Smooth muscle cell (in vitro differentiated cells): ENCODE measurements at regions not wholly inside any gene's neighbourhood (a gene's known extent, or its start where the extent isn't known, plus 50 kb on each side); places are given as distances from the start of the nearest gene placed in this dataset.

Source experiments
- DNase-seq: peaks from one replicate; lab custom pipeline; 2025; ENCODE audit not compliant: unreplicated experiment; lab: John Stamatoyannopoulos, UW
- H2AFZ ChIP-seq: fragments of 200-600 bp; sonication (generic); 2 replicates; pipeline ENCODE4 v1.6.0; 2016; ENCODE audit warnings: antibody characterized with exemption, low read depth, mild to moderate bottlenecking
- H3F3A ChIP-seq: fragments of 200-600 bp; sonication (generic); 2 replicates; pipeline ENCODE4 v1.6.0; 2017; ENCODE audit warnings: antibody characterized with exemption, low read depth
- H3K27ac ChIP-seq: fragments of 200-600 bp; sonication (generic); 2 replicates; pipeline ENCODE4 v1.5.1; 2016; ENCODE audit warnings: low read depth, mild to moderate bottlenecking
- H3K27me3 ChIP-seq: fragments of 200-600 bp; sonication (generic); 2 replicates; pipeline ENCODE4 v1.6.1; 2016; ENCODE audit warnings: low read depth, mild to moderate bottlenecking
- H3K36me3 ChIP-seq: fragments of 200-600 bp; sonication (generic); 2 replicates; pipeline ENCODE4 v1.5.1; 2016; ENCODE audit warnings: low read depth
- H3K4me1 ChIP-seq: fragments of 200-600 bp; sonication (generic); 2 replicates; pipeline ENCODE4 v1.5.1; 2016; ENCODE audit warnings: low read depth
- H3K4me2 ChIP-seq: fragments of 200-600 bp; sonication (generic); 2 replicates; pipeline ENCODE4 v1.6.0; 2016; ENCODE audit warnings: mild to moderate bottlenecking
- H3K4me3 ChIP-seq: fragments of 200-600 bp; sonication (generic); 2 replicates; pipeline ENCODE4 v1.5.1; 2016; ENCODE audit warnings: mild to moderate bottlenecking
- H3K79me2 ChIP-seq: fragments of 200-600 bp; sonication (generic); 2 replicates; pipeline ENCODE4 v1.6.0; 2016; ENCODE audit warnings: low read depth, mild to moderate bottlenecking
- H3K9ac ChIP-seq: fragments of 200-600 bp; sonication (generic); 2 replicates; pipeline ENCODE4 v1.6.0; 2016; ENCODE audit warnings: low read depth
- H3K9me3 ChIP-seq: fragments of 200-600 bp; sonication (generic); replicated peaks from 2 replicates; pipeline ENCODE4 v1.5.1; 2016; ENCODE audit warnings: low read depth
- H4K20me1 ChIP-seq: fragments of 200-600 bp; sonication (generic); 2 replicates; pipeline ENCODE4 v1.6.0; 2016; ENCODE audit warnings: low read depth
- CTCF ChIP-seq: fragments of 200-600 bp; sonication (generic); IDR thresholded peaks from 2 replicates; pipeline ENCODE4 v1.5.1; 2017; ENCODE audit warnings: borderline replicate concordance, mild to moderate bottlenecking, antibody characterized with exemption; ENCODE audit not compliant: insufficient read depth, poor library complexity, severe bottlenecking
- WGBS: methylation state at CpG from one replicate; pipeline ENCODE4 v1.1.7; 2016; ENCODE audit warnings: low lambda C conversion rate; 5-methylcytosine and 5-hydroxymethylcytosine counted together

GRCh38 chr2:7780321-7780720 is 863.1 kb downstream of the RNF144A start:
- Histone ChIP-seq H3K27me3 (no peaks in the 10 kb centered on the region), H2AFZ (no peak overlapping the region), H3K27ac (no peak overlapping the region), H3K9me3 (no peaks in the 10 kb centered on the region), H3K4me1 (no peaks in the 10 kb centered on the region), H4K20me1 (no peaks in the 10 kb centered on the region), H3K4me2 (no peak overlapping the region), H3K36me3 (no peaks in the 10 kb centered on the region), H3F3A (no peaks in the 10 kb centered on the region), H3K79me2 (no peaks in the 10 kb centered on the region), H3K4me3 (no peak overlapping the region), H3K9ac (no peak overlapping the region)
- WGBS = 95% methylated on average over 5 of the region's 5 CpGs
- no peak for DNase-seq
- TF ChIP-seq CTCF = no peak

DNA sequence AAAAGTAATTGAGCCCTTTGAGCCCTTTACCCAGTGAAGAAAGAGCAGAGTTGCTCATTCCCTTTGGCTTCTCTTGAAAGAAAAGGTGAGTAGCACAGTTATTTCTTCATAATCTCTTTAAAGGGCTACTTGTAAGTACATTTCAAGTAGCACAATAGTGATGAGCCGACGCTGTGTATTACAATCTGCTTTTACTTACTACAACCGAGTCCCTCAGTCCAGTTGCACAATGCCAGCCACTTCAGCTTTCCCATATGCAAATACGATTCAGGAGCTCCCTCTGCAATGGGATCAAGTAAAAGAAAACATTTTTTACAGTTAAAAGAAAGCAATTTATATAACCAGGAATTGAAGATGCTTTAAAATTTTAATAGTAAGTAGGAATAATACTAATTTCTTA is 868.5 kb downstream of the RNF144A start:
- no peaks in the 10 kb centered on the region for H4K20me1 ChIP-seq
- no peaks in the 10 kb centered on the region for H3K9me3 ChIP-seq
- H3K4me1 ChIP-seq = no peaks in the 10 kb centered on the region
- no peak overlapping the region for H3K4me3 ChIP-seq
- H3K79me2 ChIP-seq = no peaks in the 10 kb centered on the region
- H3K9ac ChIP-seq = no peak overlapping the region
- no peak for TF ChIP-seq CTCF
- H3F3A ChIP-seq = no peaks in the 10 kb centered on the region
- WGBS = 85% methylated on average over 4 of the region's 4 CpGs
- H3K27me3 ChIP-seq = no peaks in the 10 kb centered on the region
- H2AFZ ChIP-seq = no peak overlapping the region
- H3K4me2 ChIP-seq = no peak overlapping the region
- H3K27ac ChIP-seq = no peak overlapping the region
- H3K36me3 ChIP-seq = no peaks in the 10 kb centered on the region
- DNase-seq = no peak

DNA sequence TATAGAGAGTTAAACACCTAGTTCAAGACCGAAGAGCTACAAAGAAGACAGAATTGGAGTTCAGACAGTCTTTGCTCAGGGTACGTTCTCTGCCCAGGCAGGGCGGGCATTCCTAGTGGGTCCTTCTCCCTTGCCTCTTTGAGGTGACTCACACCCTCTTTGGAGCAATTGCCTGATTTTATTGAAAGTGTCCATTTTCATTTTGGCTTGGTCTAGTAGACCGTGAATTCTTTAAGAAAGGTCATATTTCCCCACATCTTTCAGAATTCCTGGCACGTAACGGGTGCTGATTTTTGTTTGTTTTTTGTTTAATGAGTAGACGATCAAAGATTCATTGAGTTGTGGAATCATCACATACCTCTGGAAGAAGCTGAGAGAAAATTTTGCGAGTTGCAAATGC is 871.5 kb downstream of the RNF144A start:
- 90% methylated on average over 8 of the region's 8 CpGs for WGBS
- no peak for DNase-seq
- TF ChIP-seq CTCF = no peak
- no peak overlapping the region for H2AFZ ChIP-seq
- H3F3A ChIP-seq = no peaks in the 10 kb centered on the region
- no peaks in the 10 kb centered on the region for H3K79me2 ChIP-seq
- H3K9ac ChIP-seq = no peak overlapping the region
- H3K9me3 ChIP-seq = no peaks in the 10 kb centered on the region
- H3K27ac ChIP-seq = no peak overlapping the region
- no peaks in the 10 kb centered on the region for H3K4me1 ChIP-seq
- no peaks in the 10 kb centered on the region for H4K20me1 ChIP-seq
- no peak overlapping the region for H3K4me3 ChIP-seq
- H3K4me2 ChIP-seq = no peak overlapping the region
- no peaks in the 10 kb centered on the region for H3K27me3 ChIP-seq
- no peaks in the 10 kb centered on the region for H3K36me3 ChIP-seq

DNA sequence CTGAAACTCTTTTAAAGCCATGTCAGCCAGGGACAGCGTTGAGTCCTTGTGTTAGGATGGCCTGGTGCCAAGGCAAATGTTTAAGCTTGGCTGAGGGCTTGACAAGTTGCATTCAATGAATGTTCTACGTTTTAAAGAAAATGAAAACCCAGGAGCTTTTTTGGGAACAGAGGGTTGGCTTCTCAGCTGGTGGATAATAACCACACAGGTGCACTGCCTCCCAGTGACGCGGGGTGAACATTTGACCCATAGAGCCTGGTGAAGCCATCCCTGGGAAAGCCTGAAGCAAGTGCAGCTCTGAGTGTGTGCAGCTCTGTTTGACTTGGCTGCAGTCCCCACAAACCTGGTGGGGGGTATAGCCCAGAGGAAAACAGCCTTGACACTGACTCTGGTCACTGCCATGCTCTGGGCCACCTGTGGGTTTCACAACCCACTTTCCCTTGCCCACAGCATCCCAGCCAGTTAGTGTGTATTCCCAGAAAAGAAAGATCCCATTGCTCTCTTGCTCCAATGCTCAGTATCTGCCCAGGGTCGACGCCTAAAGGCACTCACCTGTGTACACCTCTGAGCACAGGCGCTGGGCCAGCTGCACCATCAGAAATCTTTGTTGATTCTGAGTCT is 874.9 kb downstream of the RNF144A start:
- no peak overlapping the region for H2AFZ ChIP-seq
- no peaks in the 10 kb centered on the region for H4K20me1 ChIP-seq
- WGBS = 87% methylated on average over 7 of the region's 7 CpGs
- H3K79me2 ChIP-seq = no peaks in the 10 kb centered on the region
- H3K4me3 ChIP-seq = no peak overlapping the region
- H3F3A ChIP-seq = no peaks in the 10 kb centered on the region
- no peak overlapping the region for H3K4me2 ChIP-seq
- TF ChIP-seq CTCF = no peak
- H3K9me3 ChIP-seq = no peaks in the 10 kb centered on the region
- no peak overlapping the region for H3K9ac ChIP-seq
- peaks cover 6% of the 10 kb centered on the region for H3K4me1 ChIP-seq
- no peak for DNase-seq
- H3K27me3 ChIP-seq = no peaks in the 10 kb centered on the region
- H3K36me3 ChIP-seq = no peaks in the 10 kb centered on the region
- H3K27ac ChIP-seq = no peak overlapping the region
